GM23338 (cell line): ENCODE measurements at regions not wholly inside any gene's neighbourhood (a gene's known extent, or its start where the extent isn't known, plus 50 kb on each side); places are given as distances from the start of the nearest gene placed in this dataset.

Experiments
- ATAC-seq: fragments of 200-7000 bp; cut with Tn5 transposase; 3 replicates; pipeline ENCODE4 v1.9.1; 2020
- DNase-seq: peaks from one replicate; pipeline ENCODE4 v3.0.0-alpha.2; 2015; ENCODE audit warnings: low spot score
- H2AFZ ChIP-seq: fragments of 200-600 bp; sonication (generic); 2 replicates; pipeline ENCODE4 v1.8.0; 2016; ENCODE audit warnings: antibody characterized with exemption, mild to moderate bottlenecking, moderate library complexity
- H3F3A ChIP-seq: fragments of 200-600 bp; sonication (generic); replicated peaks from 2 replicates; pipeline ENCODE4 v1.8.0; 2017; ENCODE audit warnings: antibody characterized with exemption, mixed run types, low read depth
- H3K27ac ChIP-seq: fragments of 200-600 bp; sonication (generic); 2 replicates; pipeline ENCODE4 v1.6.1; 2016; ENCODE audit warnings: low read depth
- H3K27me3 ChIP-seq: fragments of 200-600 bp; sonication (generic); 2 replicates; pipeline ENCODE4 v1.8.0; 2016; ENCODE audit warnings: mild to moderate bottlenecking, mixed run types, moderate library complexity; ENCODE audit not compliant: insufficient read depth
- H3K36me3 ChIP-seq: fragments of 200-600 bp; sonication (generic); 2 replicates; pipeline ENCODE4 v1.8.0; 2016; ENCODE audit warnings: mild to moderate bottlenecking; ENCODE audit not compliant: insufficient read depth
- H3K4me1 ChIP-seq: fragments of 200-600 bp; sonication (generic); 2 replicates; pipeline ENCODE4 v1.8.0; 2016; ENCODE audit warnings: mild to moderate bottlenecking, moderate library complexity; ENCODE audit not compliant: insufficient read depth
- H3K4me2 ChIP-seq: fragments of 200-600 bp; sonication (generic); 2 replicates; pipeline ENCODE4 v1.7.1; 2017; ENCODE audit warnings: mixed run types
- H3K4me3 ChIP-seq: fragments of 200-600 bp; sonication (generic); 2 replicates; pipeline ENCODE4 v1.6.1; 2016; ENCODE audit warnings: mixed run types
- H3K79me2 ChIP-seq: fragments of 200-600 bp; sonication (generic); replicated peaks from 2 replicates; pipeline ENCODE4 v1.8.0; 2017; ENCODE audit warnings: mild to moderate bottlenecking; ENCODE audit not compliant: insufficient read depth
- H3K9me2 ChIP-seq: fragments of 200-600 bp; sonication (generic); 2 replicates; pipeline ENCODE4 v1.8.0; 2017; ENCODE audit not compliant: insufficient read depth
- H4K20me1 ChIP-seq: fragments of 200-600 bp; sonication (generic); replicated peaks from 2 replicates; pipeline ENCODE4 v1.8.0; 2017; ENCODE audit warnings: mild to moderate bottlenecking; ENCODE audit not compliant: insufficient read depth
- H3K27ac Mint-ChIP-seq: 2 replicates; pipeline ENCODE4 v1.8.0; 2020; ENCODE audit warnings: inconsistent platforms, mild to moderate bottlenecking, moderate library complexity, mixed read lengths
- H3K27me3 Mint-ChIP-seq: 3 replicates; pipeline ENCODE4 v1.8.0; 2022; ENCODE audit warnings: low read depth, mild to moderate bottlenecking, moderate library complexity, mixed read lengths, inconsistent platforms; ENCODE audit not compliant: insufficient read depth, poor library complexity
- H3K36me3 Mint-ChIP-seq: 3 replicates; pipeline ENCODE4 v1.8.0; 2021; ENCODE audit warnings: low read depth, mild to moderate bottlenecking, inconsistent platforms, moderate library complexity, mixed read lengths
- H3K4me1 Mint-ChIP-seq: 3 replicates; pipeline ENCODE4 v1.8.0; 2020; ENCODE audit warnings: mild to moderate bottlenecking, inconsistent platforms, mixed read lengths
- H3K4me3 Mint-ChIP-seq: 3 replicates; pipeline ENCODE4 v1.8.0; 2021; ENCODE audit warnings: moderate library complexity, mild to moderate bottlenecking, inconsistent platforms, mixed read lengths
- H3K9me3 Mint-ChIP-seq: 3 replicates; pipeline ENCODE4 v1.8.0; 2020; ENCODE audit warnings: moderate library complexity, mild to moderate bottlenecking, inconsistent platforms, mixed read lengths
- CTCF ChIP-seq, 2 experiments: fragments of 200-600 bp in 1 of 2; sonication (generic) in 1 of 2; conservative IDR thresholded peaks; 2 replicates each; pipeline versions ENCODE4 v1.5.1 to v1.6.1; 2016 to 2017; ENCODE audit warnings: antibody characterized with exemption in 2 of 2, low read depth in 2 of 2, mild to moderate bottlenecking in 2 of 2, moderate library complexity in 1 of 2
- ETS1 ChIP-seq: IDR thresholded peaks from 2 replicates; pipeline ENCODE4 v1.6.1; 2016; ENCODE audit warnings: antibody characterized with exemption
- EZH2 ChIP-seq: fragments of 200-600 bp; sonication (generic); IDR thresholded peaks from one replicate; pipeline ENCODE4 v1.8.0; 2017; ENCODE audit warnings: antibody characterized with exemption, mild to moderate bottlenecking, low read depth; ENCODE audit not compliant: unreplicated experiment
- EZH2phosphoT487 ChIP-seq: fragments of 200-600 bp; sonication (generic); IDR thresholded peaks from one replicate; pipeline ENCODE4 v1.8.1; 2018; ENCODE audit warnings: antibody characterized with exemption; ENCODE audit not compliant: unreplicated experiment
- JUNB ChIP-seq: IDR thresholded peaks from one replicate; pipeline ENCODE4 v1.6.1; 2016; ENCODE audit warnings: antibody characterized with exemption; ENCODE audit not compliant: unreplicated experiment
- NANOG ChIP-seq: IDR thresholded peaks from 2 replicates; pipeline ENCODE4 v1.6.1; 2016; ENCODE audit warnings: antibody characterized with exemption, borderline replicate concordance
- POLR2AphosphoS5 ChIP-seq: IDR thresholded peaks from 2 replicates; pipeline ENCODE4 v1.6.1; 2016; ENCODE audit warnings: antibody characterized with exemption, low read depth
- REST ChIP-seq: IDR thresholded peaks from one replicate; pipeline ENCODE4 v1.6.1; 2018; ENCODE audit warnings: antibody characterized with exemption; ENCODE audit not compliant: unreplicated experiment
- STAT1 ChIP-seq: IDR thresholded peaks from one replicate; pipeline ENCODE4 v1.6.1; 2016; ENCODE audit warnings: antibody characterized with exemption; ENCODE audit not compliant: unreplicated experiment
- ZNF114 ChIP-seq: fragments of 250-450 bp; sonication (Bioruptor Pico); IDR thresholded peaks from 2 replicates; pipeline ENCODE4 v1.5.0; 2020; ENCODE audit warnings: mild to moderate bottlenecking, moderate library complexity
- ZNF331 ChIP-seq: fragments of 250-450 bp; sonication (Bioruptor Pico); IDR thresholded peaks from 2 replicates; pipeline ENCODE4 v1.5.0; 2020; ENCODE audit warnings: low read depth, mild to moderate bottlenecking, moderate library complexity

GRCh38 chr3:99023590-99024192 is 122.2 kb upstream of the DCBLD2 start:
- DNase-seq: peak; percentile 57
- no peaks in the 10 kb centered on the region for H3K4me1 ChIP-seq
- no peaks in the 10 kb centered on the region for H3K36me3 Mint-ChIP-seq
- H3K4me1 Mint-ChIP-seq: no peaks in the 10 kb centered on the region
- no peaks in the 10 kb centered on the region for H3K27me3 ChIP-seq
- no peak for ATAC-seq
- H2AFZ ChIP-seq: no peak overlapping the region
- no peak overlapping the region for H3K4me3 ChIP-seq
- H3K4me2 ChIP-seq: no peak overlapping the region
- H3K9me3 Mint-ChIP-seq: peaks cover 7% of the 10 kb centered on the region; the same call in 1 of the 3 replicates
- no peaks in the 10 kb centered on the region for H3K79me2 ChIP-seq
- no peak for TF ChIP-seq POLR2AphosphoS5
- no peak for TF ChIP-seq STAT1
- peak; percentile 65 to 71 for TF ChIP-seq CTCF (conservative IDR thresholded peaks at IDR 0.05; ENCODE audit: low read depth in 2 of 2)
- H4K20me1 ChIP-seq: no peaks in the 10 kb centered on the region
- no peak overlapping the region for H3K27ac Mint-ChIP-seq
- no peak overlapping the region for H3K27ac ChIP-seq
- H3K36me3 ChIP-seq: no peaks in the 10 kb centered on the region; the same call in 1 of the 2 replicates
- no peaks in the 10 kb centered on the region for H3K9me2 ChIP-seq
- no peaks in the 10 kb centered on the region for H3K27me3 Mint-ChIP-seq
- H3F3A ChIP-seq: no peaks in the 10 kb centered on the region
- no peak overlapping the region for H3K4me3 Mint-ChIP-seq

- no peak for ATAC-seq
- DNase-seq: no peak
- H3K4me1 Mint-ChIP-seq: no peaks in the 10 kb centered on the region
- TF ChIP-seq ZNF114 (no peak), NANOG (no peak), REST (no peak), ETS1 (no peak), ZNF331 (CRISPR knock-in tag) (no peak), CTCF (conservative IDR thresholded peaks at IDR 0.05; ENCODE audit: low read depth in 2 of 2) (no peak), EZH2 (no peak), STAT1 (no peak), JUNB (no peak), POLR2AphosphoS5 (no peak), EZH2phosphoT487 (no peak)
These were observed 120.0 kb upstream of the DCBLD2 start for GRCh38 chr3:99021466-99021865.

More at GRCh38 chr3:99021466-99021865, 120.0 kb upstream of the DCBLD2 start:
- H3K4me2 ChIP-seq: no peak overlapping the region
- H3K36me3 ChIP-seq: no peaks in the 10 kb centered on the region
- no peaks in the 10 kb centered on the region for H3F3A ChIP-seq
- no peak overlapping the region for H3K27ac ChIP-seq
- no peaks in the 10 kb centered on the region for H3K9me2 ChIP-seq
- H3K4me1 ChIP-seq: no peaks in the 10 kb centered on the region
- H3K27me3 ChIP-seq: no peaks in the 10 kb centered on the region
- Mint-ChIP-seq H3K4me3 (no peak overlapping the region), H3K27me3 (no peaks in the 10 kb centered on the region), H3K27ac (no peak overlapping the region), H3K36me3 (no peaks in the 10 kb centered on the region), H3K9me3 (no peaks in the 10 kb centered on the region)
- no peak overlapping the region for H3K4me3 ChIP-seq
- no peaks in the 10 kb centered on the region for H3K79me2 ChIP-seq
- H4K20me1 ChIP-seq: no peaks in the 10 kb centered on the region
- no peak overlapping the region for H2AFZ ChIP-seq
